C4-2B (cell line): ENCODE measurements at regions not wholly inside any gene's neighbourhood (a gene's known extent, or its start where the extent isn't known, plus 50 kb on each side); places are given as distances from the start of the nearest gene placed in this dataset.

Experiments used
- H3K27ac ChIP-seq: fragments of 450-650 bp; 2 replicates; pipeline ENCODE4 v1.5.1; 2017
- ZFX ChIP-seq: fragments of 450-650 bp; IDR thresholded peaks from 2 replicates; pipeline ENCODE4 v1.6.1; 2017
- TF ChIP-seq, protein P1 (sequence below): fragments of 450-650 bp; conservative IDR thresholded peaks from 2 replicates; pipeline ENCODE4 v1.5.1; 2017; ENCODE audit warnings: mild to moderate bottlenecking

DNA sequence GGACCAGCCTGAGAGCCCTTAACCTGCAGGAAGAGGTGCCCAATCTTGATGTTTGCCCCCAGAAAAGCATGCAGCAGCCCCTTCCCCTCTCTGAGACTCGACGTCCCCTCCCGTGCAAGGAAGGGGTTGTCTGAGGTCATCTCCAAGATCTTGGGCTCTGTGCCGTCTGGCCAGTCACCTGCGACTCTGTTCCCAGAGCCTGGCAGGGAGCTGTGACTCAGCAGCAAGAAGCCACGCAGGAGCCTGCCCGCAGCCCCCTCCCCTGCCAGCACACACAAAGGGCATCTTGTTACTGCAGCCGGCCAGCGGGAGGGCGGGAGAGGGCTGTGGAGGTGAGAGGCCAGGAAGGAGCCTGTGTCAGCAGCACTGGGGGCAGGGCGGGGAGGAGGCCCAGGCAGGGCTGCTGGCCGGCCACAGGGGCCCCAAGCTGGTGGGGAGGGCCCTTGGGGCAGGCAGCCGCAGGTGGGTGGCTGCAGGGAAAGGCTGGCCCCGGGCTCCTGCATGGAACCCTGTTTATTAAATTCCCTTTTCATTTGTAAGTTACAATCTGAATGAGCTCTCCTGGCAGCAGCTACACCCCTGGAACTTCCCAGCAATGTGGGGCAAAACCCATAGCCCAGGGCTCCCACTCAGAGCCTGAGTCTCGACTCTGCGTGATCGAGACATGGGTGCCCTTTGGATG is 103.7 kb upstream of the ZMIZ1 start:
- H3K27ac ChIP-seq = peak overlapping the region; percentile 71
- TF ChIP-seq, protein P1, sequence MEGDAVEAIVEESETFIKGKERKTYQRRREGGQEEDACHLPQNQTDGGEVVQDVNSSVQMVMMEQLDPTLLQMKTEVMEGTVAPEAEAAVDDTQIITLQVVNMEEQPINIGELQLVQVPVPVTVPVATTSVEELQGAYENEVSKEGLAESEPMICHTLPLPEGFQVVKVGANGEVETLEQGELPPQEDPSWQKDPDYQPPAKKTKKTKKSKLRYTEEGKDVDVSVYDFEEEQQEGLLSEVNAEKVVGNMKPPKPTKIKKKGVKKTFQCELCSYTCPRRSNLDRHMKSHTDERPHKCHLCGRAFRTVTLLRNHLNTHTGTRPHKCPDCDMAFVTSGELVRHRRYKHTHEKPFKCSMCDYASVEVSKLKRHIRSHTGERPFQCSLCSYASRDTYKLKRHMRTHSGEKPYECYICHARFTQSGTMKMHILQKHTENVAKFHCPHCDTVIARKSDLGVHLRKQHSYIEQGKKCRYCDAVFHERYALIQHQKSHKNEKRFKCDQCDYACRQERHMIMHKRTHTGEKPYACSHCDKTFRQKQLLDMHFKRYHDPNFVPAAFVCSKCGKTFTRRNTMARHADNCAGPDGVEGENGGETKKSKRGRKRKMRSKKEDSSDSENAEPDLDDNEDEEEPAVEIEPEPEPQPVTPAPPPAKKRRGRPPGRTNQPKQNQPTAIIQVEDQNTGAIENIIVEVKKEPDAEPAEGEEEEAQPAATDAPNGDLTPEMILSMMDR = no peak
- no peak for TF ChIP-seq ZFX

- H3K27ac ChIP-seq = peak overlapping the region; percentile 71
- TF ChIP-seq ZFX = no peak
- TF ChIP-seq, protein P1 = no peak
These were observed 102.5 kb upstream of the ZMIZ1 start for GRCh38 chr10:78966182-78966787.

GRCh38 chr10:78966844-78967488 is 101.8 kb upstream of the ZMIZ1 start:
- peak overlapping the region; percentile 71 for H3K27ac ChIP-seq
- TF ChIP-seq, protein P1 = no peak
- TF ChIP-seq ZFX = no peak

DNA sequence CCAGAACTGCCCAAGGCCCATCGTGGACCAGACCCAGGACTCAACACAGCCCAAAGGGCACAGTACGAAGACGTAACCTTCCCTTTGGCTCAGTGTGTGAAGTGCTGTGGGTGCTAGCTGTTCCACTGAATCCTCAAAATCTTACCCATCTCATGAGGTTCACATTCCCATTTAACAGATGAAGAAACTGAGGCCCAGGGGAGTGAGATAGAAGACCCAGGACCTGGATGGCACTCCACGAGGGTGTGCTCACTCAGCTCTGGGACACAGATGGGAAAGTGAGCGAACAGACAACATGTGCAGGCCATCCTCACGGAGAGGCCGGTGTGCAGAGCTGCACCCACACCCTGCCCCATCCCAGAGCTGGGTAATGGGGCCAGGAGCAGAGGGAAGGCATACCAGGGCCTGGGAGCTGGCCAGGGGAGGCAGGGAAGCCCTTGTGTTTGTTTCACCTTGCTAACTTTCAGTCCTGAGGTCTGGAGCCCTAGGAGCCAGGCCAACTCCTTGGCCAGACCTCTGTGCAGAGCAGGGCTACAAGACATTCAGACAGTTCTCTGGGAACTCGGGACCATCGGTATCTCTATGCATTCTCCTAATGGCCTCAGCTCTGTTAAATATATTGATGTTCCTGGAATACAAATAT is 100.3 kb upstream of the ZMIZ1 start:
- TF ChIP-seq, protein P1 = no peak
- TF ChIP-seq ZFX = no peak
- H3K27ac ChIP-seq = peak overlapping the region; percentile 7; the same call in 1 of the 2 replicates

- TF ChIP-seq, protein P1 = no peak
- no peak for TF ChIP-seq ZFX
- no peak overlapping the region for H3K27ac ChIP-seq
These were observed 99.8 kb upstream of the ZMIZ1 start for GRCh38 chr10:78968943-78969342.

DNA sequence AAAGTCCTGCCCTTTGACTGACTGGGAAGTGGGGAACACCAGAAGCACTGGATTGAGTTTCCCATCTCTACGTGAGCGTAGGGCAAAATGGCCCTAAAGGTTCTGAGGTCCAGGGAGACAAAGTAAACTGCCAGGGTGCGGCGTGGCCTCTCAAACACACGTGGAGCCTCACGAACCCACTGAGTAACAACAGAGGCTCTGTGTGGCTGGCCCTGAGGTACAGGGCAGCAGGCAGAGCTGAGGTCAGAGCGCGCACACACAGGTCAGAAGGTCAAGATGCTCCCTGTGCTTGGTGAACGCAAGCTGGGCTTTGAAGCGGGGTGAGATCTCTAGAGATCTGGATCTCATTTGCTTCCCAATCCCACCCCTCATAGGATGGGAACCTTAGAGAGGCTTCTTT is 99.0 kb upstream of the ZMIZ1 start:
- H3K27ac ChIP-seq = no peak overlapping the region
- TF ChIP-seq, protein P1 = no peak
- TF ChIP-seq ZFX = no peak

- TF ChIP-seq ZFX = no peak
- TF ChIP-seq, protein P1 = no peak
- no peak overlapping the region for H3K27ac ChIP-seq
These were observed 98.5 kb upstream of the ZMIZ1 start for GRCh38 chr10:78970261-78970660.
